ENCODE measurements at regions not wholly inside any gene's neighbourhood (a gene's known extent, or its start where the extent isn't known, plus 50 kb on each side); places are given as distances from the start of the nearest gene placed in this dataset.
"Not testable (repeated sequence)": the region's sequence is repeated elsewhere in the genome, so short reads cannot be mapped to it uniquely, and the experiment has no call there.

GRCh38 chr11:96484361-96484760, 94.5 kb downstream of the JRKL start:
- TF ChIP-seq EZH2phosphoT487 (IDR thresholded peaks at IDR 0.05; ENCODE audit: low read depth) (no peak), CTCF (IDR thresholded peaks at IDR 0.05; ENCODE audit: low read depth, low read length) (no peak)
- Histone ChIP-seq H3K4me2 (ENCODE audit: low read length) (no peak overlapping the region), H2AFZ (ENCODE audit: low read depth, low read length) (no peak overlapping the region)

GRCh38 chr11:96486890-96487611, 97.2 kb downstream of the JRKL start:
- Histone ChIP-seq H2AFZ (ENCODE audit: low read depth, low read length) (no peak overlapping the region), H3K4me1 (ENCODE audit: low read length) (no peaks in the 10 kb centered on the region), H3K9ac (ENCODE audit: low read length) (no peak overlapping the region), H3K4me3 (ENCODE audit: low read length) (no peak overlapping the region), H3K36me3 (replicated peaks; ENCODE audit: low read depth, low read length) (no peaks in the 10 kb centered on the region), H3K9me3 (ENCODE audit: insufficient read depth, low read length) (no peaks in the 10 kb centered on the region), H3K79me2 (ENCODE audit: low read length) (no peaks in the 10 kb centered on the region), H3K4me2 (ENCODE audit: low read length) (no peak overlapping the region), H4K20me1 (ENCODE audit: insufficient read depth, low read length) (no peaks in the 10 kb centered on the region), H3K27me3 (ENCODE audit: low read depth, low read length) (no peaks in the 10 kb centered on the region), H3K27ac (ENCODE audit: low read length) (no peak overlapping the region)
- TF ChIP-seq EZH2phosphoT487 (IDR thresholded peaks at IDR 0.05; ENCODE audit: low read depth) (no peak), CTCF (IDR thresholded peaks at IDR 0.05; ENCODE audit: low read depth, low read length) (no peak)

More at GRCh38 chr11:96484361-96484760, 94.5 kb downstream of the JRKL start:
- Histone ChIP-seq H3K4me1 (ENCODE audit: low read length) (no peaks in the 10 kb centered on the region), H3K9me3 (ENCODE audit: insufficient read depth, low read length) (no peaks in the 10 kb centered on the region), H3K9ac (ENCODE audit: low read length) (no peak overlapping the region), H3K4me3 (ENCODE audit: low read length) (no peak overlapping the region), H3K27ac (ENCODE audit: low read length) (no peak overlapping the region), H4K20me1 (ENCODE audit: insufficient read depth, low read length) (no peaks in the 10 kb centered on the region), H3K27me3 (ENCODE audit: low read depth, low read length) (no peaks in the 10 kb centered on the region), H3K79me2 (ENCODE audit: low read length) (no peaks in the 10 kb centered on the region), H3K36me3 (replicated peaks; ENCODE audit: low read depth, low read length) (no peaks in the 10 kb centered on the region)

GRCh38 chr11:96488911-96489310, 99.1 kb downstream of the JRKL start:
- not testable (repeated sequence) for H3K4me1 ChIP-seq (ENCODE audit: low read length); H3K9me3 ChIP-seq (ENCODE audit: insufficient read depth, low read length); H3K27me3 ChIP-seq (ENCODE audit: low read depth, low read length); H3K27ac ChIP-seq (ENCODE audit: low read length); H4K20me1 ChIP-seq (ENCODE audit: insufficient read depth, low read length); H3K4me2 ChIP-seq (ENCODE audit: low read length); H2AFZ ChIP-seq (ENCODE audit: low read depth, low read length); H3K79me2 ChIP-seq (ENCODE audit: low read length); H3K9ac ChIP-seq (ENCODE audit: low read length); H3K36me3 ChIP-seq (replicated peaks; ENCODE audit: low read depth, low read length); H3K4me3 ChIP-seq (ENCODE audit: low read length)

- Histone ChIP-seq H3K9ac (ENCODE audit: low read length) (no peak overlapping the region), H3K27ac (ENCODE audit: low read length) (no peak overlapping the region), H3K4me2 (ENCODE audit: low read length) (no peak overlapping the region), H3K9me3 (ENCODE audit: insufficient read depth, low read length) (no peaks in the 10 kb centered on the region), H4K20me1 (ENCODE audit: insufficient read depth, low read length) (no peaks in the 10 kb centered on the region), H3K36me3 (replicated peaks; ENCODE audit: low read depth, low read length) (no peaks in the 10 kb centered on the region), H3K79me2 (ENCODE audit: low read length) (no peaks in the 10 kb centered on the region), H3K4me3 (ENCODE audit: low read length) (no peak overlapping the region), H2AFZ (ENCODE audit: low read depth, low read length) (no peak overlapping the region), H3K27me3 (ENCODE audit: low read depth, low read length) (no peaks in the 10 kb centered on the region), H3K4me1 (ENCODE audit: low read length) (no peaks in the 10 kb centered on the region)
- TF ChIP-seq CTCF (IDR thresholded peaks at IDR 0.05; ENCODE audit: low read depth, low read length) = no peak
- no peak for TF ChIP-seq EZH2phosphoT487 (IDR thresholded peaks at IDR 0.05; ENCODE audit: low read depth)
Observed at GRCh38 chr11:96500440-96500839, 110.6 kb downstream of the JRKL start.

Data from OCI-LY3 (cell line).